Natural killer cell (primary cell): ENCODE measurements at regions not wholly inside any gene's neighbourhood (a gene's known extent, or its start where the extent isn't known, plus 50 kb on each side); places are given as distances from the start of the nearest gene placed in this dataset.

Experiments
- ATAC-seq, 3 donors: fragments of 150-1000 bp in 2 of 3; fragments of 200-7000 bp in 1 of 3; cut with Tn5 transposase; 1 replicate in 1 of 3; 2 replicates in 2 of 3; pipeline ENCODE4 v1.10.0; 2021; ENCODE audit warnings: mild to moderate bottlenecking in 2 of 3, moderate library complexity in 2 of 3
- DNase-seq, 2 donors: peaks; one replicate each; pipeline versions ENCODE4 v3.0.0 to v3.0.0-alpha.2; 2013 to 2021; ENCODE audit warnings: mixed read lengths in 1 of 2
- H3K27ac ChIP-seq: one replicate; pipeline ENCODE4 v1.5.1; 2013; ENCODE audit warnings: mild to moderate bottlenecking, low read length
- H3K27me3 ChIP-seq: one replicate; pipeline ENCODE4 v1.6.1; 2013; ENCODE audit warnings: low read length; ENCODE audit not compliant: control insufficient read depth, insufficient read depth
- H3K36me3 ChIP-seq: one replicate; pipeline ENCODE4 v1.6.1; 2013; ENCODE audit warnings: low read length; ENCODE audit not compliant: control insufficient read depth, insufficient read depth
- H3K4me1 ChIP-seq: one replicate; pipeline ENCODE4 v1.6.1; 2013; ENCODE audit warnings: low read length; ENCODE audit not compliant: control insufficient read depth, insufficient read depth
- H3K4me3 ChIP-seq: one replicate; pipeline ENCODE4 v1.5.1; 2013; ENCODE audit warnings: low read length
- H3K9me3 ChIP-seq: one replicate; pipeline ENCODE4 v1.6.1; 2013; ENCODE audit warnings: low read length; ENCODE audit not compliant: control insufficient read depth, insufficient read depth
- H3K27ac Mint-ChIP-seq, 2 donors: one replicate each; pipeline ENCODE4 v1.8.0; 2022; ENCODE audit warnings: mild to moderate bottlenecking in 2 of 2, mixed read lengths in 2 of 2, moderate library complexity in 1 of 2
- H3K27me3 Mint-ChIP-seq, 2 donors: one replicate each; pipeline ENCODE4 v1.8.0; 2022; ENCODE audit warnings: low read depth in 2 of 2, mixed read lengths in 2 of 2
- H3K36me3 Mint-ChIP-seq: one replicate; pipeline ENCODE4 v1.8.0; 2022; ENCODE audit warnings: mixed read lengths
- H3K4me1 Mint-ChIP-seq, 2 donors: one replicate each; pipeline ENCODE4 v1.8.0; 2022; ENCODE audit warnings: mixed read lengths in 2 of 2
- H3K4me3 Mint-ChIP-seq: one replicate; pipeline ENCODE4 v1.8.0; 2022; ENCODE audit warnings: mild to moderate bottlenecking, moderate library complexity, mixed read lengths
- H3K9me3 Mint-ChIP-seq, 2 donors: one replicate each; pipeline ENCODE4 v1.8.0; 2022; ENCODE audit warnings: mixed read lengths in 2 of 2
- WGBS: methylation state at CpG from one replicate; pipeline ENCODE4 v1.1.7; 2013; ENCODE audit warnings: missing lambda C conversion rate; ENCODE audit not compliant: insufficient coverage; 5-methylcytosine and 5-hydroxymethylcytosine counted together
- intact Hi-C: fragments of 100-400 bp; cut with micrococcal nuclease; formaldehyde crosslinking; loops from one replicate; pipeline ENCODE4 v1.14.2; 2022
- TF ChIP-seq, protein P1 (sequence below): fragments of 200-600 bp; IDR thresholded peaks from one replicate; pipeline ENCODE4 v1.8.0; 2022; ENCODE audit warnings: antibody characterized with exemption

DNA sequence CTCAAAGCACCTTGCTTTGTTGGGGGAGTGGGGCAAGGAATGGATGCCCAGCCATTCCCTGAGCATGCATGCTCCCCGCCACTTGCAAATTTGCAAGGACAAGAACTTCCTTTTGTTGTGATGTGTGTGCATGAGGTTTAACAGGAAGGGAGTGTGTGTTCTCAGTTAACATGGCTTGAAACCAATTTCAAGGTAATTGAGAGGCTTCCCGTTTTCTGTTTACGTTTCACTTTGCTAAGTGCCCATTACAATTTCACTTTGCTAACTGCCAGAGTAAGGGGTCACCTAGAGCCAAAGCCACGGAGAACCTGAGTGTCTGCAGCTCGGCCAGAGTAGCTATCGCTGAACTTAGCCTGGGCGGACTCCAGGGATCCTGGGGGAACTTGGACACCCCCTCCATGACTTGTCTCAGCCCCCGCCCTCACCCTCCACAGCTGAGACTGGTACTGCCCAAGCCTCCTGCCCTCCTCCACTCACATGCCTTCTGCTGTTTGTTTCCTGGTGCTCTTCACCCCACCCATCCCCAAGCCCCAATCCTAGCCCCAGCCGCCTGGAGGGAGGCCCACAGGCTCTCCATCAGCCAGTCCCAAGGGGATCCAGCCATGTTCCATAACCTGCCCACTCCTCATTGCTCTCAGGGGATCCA is 53.6 kb upstream of the LAPTM4A start:
- 73% methylated on average over 9 of the region's 9 CpGs for WGBS
- Mint-ChIP-seq H3K27ac (no peak overlapping the region), H3K36me3 (no peaks in the 10 kb centered on the region), H3K27me3 (peaks cover 16 to 36% of the 10 kb centered on the region in 2 donors), H3K4me1 (peaks cover 0 to 5% of the 10 kb centered on the region in 2 donors), H3K4me3 (no peak overlapping the region), H3K9me3 (no peaks in the 10 kb centered on the region)
- TF ChIP-seq, protein P1, sequence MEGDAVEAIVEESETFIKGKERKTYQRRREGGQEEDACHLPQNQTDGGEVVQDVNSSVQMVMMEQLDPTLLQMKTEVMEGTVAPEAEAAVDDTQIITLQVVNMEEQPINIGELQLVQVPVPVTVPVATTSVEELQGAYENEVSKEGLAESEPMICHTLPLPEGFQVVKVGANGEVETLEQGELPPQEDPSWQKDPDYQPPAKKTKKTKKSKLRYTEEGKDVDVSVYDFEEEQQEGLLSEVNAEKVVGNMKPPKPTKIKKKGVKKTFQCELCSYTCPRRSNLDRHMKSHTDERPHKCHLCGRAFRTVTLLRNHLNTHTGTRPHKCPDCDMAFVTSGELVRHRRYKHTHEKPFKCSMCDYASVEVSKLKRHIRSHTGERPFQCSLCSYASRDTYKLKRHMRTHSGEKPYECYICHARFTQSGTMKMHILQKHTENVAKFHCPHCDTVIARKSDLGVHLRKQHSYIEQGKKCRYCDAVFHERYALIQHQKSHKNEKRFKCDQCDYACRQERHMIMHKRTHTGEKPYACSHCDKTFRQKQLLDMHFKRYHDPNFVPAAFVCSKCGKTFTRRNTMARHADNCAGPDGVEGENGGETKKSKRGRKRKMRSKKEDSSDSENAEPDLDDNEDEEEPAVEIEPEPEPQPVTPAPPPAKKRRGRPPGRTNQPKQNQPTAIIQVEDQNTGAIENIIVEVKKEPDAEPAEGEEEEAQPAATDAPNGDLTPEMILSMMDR = no peak
- peaks cover 4% of the 10 kb centered on the region for H3K9me3 ChIP-seq
- H3K4me1 ChIP-seq = peaks cover 3% of the 10 kb centered on the region
- no peak overlapping the region for H3K4me3 ChIP-seq
- H3K36me3 ChIP-seq = no peaks in the 10 kb centered on the region
- H3K27me3 ChIP-seq = no peaks in the 10 kb centered on the region
- no peak for ATAC-seq
- no peak for DNase-seq
- no peak overlapping the region for H3K27ac ChIP-seq
- intact Hi-C loops = no loop called here

DNA sequence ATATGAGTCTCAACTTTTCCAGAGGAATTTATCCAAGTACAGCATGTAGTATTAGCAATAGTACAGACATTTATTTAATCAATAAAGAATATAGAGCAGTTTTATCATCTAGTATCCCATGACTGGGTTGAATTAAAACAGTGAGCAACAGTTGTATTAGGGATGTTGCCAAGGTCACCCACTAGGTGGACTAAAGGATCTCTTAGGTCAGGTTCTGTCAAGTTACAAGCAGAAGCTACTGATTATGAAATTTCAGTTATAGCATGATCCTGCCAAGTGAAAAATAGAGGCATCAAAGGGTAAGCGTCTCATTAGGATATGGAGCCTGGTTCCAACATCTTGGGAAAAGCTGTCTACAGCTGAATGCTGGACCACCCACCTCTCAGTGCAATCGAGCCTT is 52.1 kb upstream of the LAPTM4A start:
- H3K9me3 ChIP-seq = peaks cover 4% of the 10 kb centered on the region
- H3K4me3 ChIP-seq = no peak overlapping the region
- ATAC-seq (no peak), DNase-seq (no peak)
- no peak overlapping the region for H3K27ac ChIP-seq
- H3K36me3 Mint-ChIP-seq = no peaks in the 10 kb centered on the region
- intact Hi-C loops = no loop called here
- H3K27ac Mint-ChIP-seq = no peak overlapping the region
- no peak overlapping the region for H3K4me3 Mint-ChIP-seq
- H3K36me3 ChIP-seq = no peaks in the 10 kb centered on the region
- H3K9me3 Mint-ChIP-seq = no peaks in the 10 kb centered on the region
- H3K27me3 Mint-ChIP-seq = peaks cover 16 to 25% of the 10 kb centered on the region in 2 donors
- peaks cover 3% of the 10 kb centered on the region for H3K4me1 ChIP-seq
- TF ChIP-seq, protein P1 = no peak
- H3K27me3 ChIP-seq = no peaks in the 10 kb centered on the region
- peaks cover 0 to 5% of the 10 kb centered on the region in 2 donors for H3K4me1 Mint-ChIP-seq
- WGBS = 67% methylated on average over 2 of the region's 2 CpGs
